HG02642 (cell line): ENCODE measurements at regions not wholly inside any gene's neighbourhood (a gene's known extent, or its start where the extent isn't known, plus 50 kb on each side); places are given as distances from the start of the nearest gene placed in this dataset.

Experiments used
- ATAC-seq: cut with Tn5 transposase; IDR thresholded peaks from one replicate; pipeline ENCODE4 v1.9.1; 2021; ENCODE audit warnings: mild to moderate bottlenecking; ENCODE audit not compliant: unreplicated experiment, poor library complexity

DNA sequence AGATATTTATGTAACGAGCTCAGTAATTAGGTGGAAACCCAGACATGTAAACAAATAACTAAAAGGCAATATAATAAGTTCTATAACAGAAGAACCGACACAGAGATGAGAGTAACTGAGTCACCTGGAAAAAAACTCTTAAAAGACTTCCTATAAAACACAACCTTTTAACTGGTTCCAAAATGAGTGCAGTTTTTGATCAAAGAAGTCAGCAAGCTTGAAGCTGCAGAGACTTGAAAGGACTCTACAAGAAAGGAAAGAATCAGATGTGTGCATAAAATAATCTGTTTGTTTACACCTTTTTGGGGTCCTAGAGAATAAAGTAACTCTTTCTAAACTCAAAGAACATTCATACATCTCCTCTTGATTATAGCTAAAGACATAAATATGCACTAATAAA is 560.4 kb upstream of the CCDC54 start:
- ATAC-seq = no peak

- ATAC-seq = no peak
Measured at GRCh38 chr3:106817706-106818105, 559.5 kb upstream of the CCDC54 start.

DNA sequence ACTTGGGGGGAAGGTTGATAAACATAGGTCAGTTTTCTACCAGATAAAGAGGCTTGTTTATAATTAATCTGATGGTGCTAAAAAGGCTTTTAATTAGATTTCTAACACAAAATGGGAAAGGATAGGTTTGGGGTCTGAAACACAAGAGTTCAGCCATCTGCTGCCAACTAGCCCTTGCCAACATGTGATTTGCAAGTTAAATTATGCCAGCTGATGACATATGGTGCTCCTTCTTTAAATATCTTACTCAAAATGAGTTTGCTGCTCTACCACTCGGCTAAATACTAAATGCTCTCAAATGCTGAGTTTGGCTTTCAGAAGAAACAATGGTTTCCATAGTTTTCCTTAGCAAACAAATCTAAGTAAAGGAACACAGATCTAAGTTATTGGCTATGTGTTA is 557.8 kb upstream of the CCDC54 start:
- no peak for ATAC-seq

DNA sequence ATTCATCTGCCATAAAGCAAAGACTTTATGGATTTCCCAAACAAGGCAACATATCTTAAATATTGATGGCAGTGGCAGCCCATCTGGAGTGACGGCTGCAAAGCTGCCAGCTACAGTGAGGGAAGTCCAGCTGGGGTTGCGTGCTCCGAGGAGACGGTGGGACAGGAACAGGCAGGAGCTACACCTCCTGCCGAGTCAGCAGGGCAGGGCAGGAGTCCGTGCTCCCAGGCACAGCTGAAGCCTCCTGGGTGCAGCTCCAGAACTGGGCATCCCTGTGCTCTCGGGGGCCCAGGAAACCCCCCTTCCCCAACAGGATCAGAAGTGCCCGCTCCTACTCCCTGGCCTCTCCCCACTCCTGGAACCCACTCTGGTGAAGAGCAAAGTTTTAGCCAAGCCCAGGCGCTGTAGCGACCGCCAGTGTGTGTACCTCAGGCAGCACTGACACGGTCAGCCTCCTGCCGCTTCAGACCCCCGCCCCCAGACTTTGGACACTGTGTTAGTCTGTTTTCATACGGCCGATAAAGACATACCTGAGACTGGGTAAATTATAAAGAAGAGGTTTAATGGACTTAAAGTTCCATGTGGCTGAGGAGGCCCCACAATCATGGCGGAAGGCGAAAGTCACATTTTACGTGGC is 556.4 kb upstream of the CCDC54 start:
- no peak for ATAC-seq

DNA sequence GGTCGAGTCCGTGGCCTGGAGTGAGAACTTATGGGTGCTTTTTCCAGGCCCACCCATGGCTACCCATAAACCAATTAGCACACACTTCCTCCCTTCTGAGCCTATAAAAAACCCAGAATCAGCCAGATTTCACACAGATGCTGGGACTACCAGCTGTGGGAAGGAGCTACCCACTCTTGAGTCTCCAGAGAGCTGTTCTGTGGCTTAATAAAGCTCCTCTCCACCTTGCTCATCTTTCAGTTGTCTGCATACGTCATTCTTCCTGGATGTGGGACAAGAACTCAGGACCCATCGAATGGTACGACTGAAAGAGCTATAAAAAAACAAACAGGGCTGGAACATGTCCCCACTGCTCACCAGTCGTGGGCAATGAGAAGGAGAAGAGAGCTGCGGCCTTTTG is 555.4 kb upstream of the CCDC54 start:
- no peak for ATAC-seq

DNA sequence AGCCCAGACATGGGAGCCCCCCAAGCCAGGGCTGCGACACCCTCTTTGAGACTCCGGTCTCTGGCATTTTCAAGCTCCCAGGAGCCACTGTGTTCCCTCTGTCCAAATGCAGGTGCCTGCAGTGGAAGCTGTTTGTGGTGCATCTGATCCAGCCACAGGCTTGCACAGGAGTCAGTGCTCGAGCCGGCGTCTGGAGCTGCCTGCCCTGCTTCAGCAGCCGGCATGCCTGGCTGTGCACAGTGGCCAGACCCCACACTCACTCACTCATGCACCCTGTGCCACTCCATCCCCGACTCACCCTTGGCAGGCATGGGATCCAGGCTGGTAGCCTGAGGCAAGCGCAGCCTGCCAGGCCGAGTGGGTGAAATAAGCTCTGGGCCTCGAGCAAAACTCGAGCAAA is 555.0 kb upstream of the CCDC54 start:
- no peak for ATAC-seq

DNA sequence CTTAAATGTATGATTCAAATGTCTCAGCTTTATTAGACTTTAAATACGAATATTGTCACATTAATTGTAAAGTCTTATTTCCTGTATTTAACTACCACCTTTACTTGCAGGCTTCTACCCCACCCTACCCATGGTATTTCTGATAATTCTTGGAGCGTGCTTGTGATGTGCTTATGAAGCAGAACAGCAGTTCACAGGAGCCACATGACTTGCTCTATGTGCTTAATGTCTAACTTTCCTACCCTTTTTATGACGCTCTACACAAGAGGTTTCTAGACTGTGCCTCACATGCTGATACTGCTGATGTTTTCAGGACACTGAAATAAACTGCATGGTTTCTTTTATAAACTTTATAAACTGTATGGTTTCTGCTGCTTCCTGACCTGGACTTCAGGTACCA is 553.5 kb upstream of the CCDC54 start:
- no peak for ATAC-seq

GRCh38 chr3:106824856-106825255 is 552.4 kb upstream of the CCDC54 start:
- ATAC-seq = no peak

DNA sequence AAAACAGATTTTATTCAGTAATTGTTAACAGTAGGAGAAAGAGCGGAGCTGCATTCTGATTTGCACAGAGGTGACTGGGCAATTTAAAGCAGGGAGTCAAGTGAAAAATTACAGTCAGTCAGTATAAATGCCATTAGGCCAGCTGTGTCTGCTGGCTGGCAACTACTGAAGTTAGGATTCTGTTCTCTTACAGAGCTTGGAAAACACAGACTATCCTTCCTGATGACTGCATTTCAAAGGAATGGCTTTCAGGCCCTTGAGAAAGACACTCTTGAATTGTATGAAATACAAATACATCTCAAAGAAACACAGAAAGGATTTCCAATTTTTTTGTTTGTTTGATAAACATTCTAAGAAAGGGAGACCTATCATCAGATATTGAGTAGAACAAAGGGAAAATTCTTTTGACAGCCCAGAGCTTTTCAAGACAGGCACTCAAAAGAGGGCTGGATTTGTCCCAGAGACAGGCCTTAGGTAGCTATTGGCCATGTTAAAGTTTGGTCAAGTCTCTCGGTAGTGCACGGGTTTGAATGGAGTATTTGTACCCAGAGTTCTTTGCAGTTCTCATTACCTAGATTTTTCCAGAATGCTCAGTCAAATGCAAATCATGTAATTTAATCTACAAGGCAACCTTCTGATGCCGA is 551.2 kb upstream of the CCDC54 start:
- ATAC-seq = no peak

DNA sequence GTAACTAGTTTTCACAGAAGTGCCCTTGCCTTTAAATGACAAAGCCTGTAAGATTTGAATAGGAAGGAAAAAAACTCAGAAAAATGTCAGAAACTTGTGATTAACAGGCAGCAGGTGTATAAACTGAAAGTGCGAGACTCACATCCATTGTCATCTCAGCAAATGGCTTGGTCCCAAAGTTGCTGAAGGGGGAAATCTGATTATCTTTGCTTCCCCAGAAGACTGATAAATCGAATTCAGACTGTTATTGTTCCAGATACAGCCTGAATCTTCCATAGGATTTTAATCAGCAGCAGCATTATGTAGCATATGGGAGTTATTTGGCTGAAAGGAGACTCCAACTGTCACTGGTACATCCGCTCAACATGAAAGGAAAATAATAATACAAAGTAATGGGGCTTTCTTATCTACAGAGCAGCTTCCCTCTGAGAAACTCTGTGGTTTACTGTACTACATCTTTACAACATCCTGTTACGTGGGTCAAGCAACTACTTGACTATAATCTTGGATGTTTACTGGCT is 550.4 kb upstream of the CCDC54 start:
- no peak for ATAC-seq

DNA sequence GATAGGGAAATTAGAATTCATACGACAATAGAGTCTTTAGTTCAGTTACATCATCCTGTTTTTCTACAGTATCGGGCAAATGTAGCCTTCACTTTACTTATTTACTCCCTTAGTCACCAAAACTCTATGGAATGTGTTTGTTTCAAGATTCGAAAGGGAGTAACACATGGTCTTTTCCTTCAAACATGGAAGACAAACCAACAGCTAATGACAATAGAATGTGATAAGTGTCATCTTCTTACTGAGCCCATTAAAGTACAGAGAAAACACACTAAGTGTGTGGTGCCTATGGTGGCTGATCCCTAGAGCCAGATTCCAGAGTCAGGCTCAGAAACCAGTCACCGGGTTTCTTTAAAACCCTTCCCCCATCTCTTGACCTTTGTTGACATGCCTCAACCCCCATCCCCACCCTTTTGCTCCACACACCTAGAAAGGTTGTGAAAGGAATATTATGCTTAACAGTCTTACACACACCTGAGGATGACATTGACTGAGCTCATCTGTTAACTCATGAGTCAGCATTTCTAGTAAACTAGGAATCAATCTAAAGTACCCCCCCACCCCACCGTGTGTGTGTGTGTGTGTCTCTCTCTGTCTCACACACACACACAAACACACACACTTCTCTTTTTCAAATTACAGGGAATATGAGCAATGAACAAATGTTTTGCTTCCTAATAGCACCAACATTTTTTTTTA is 549.6 kb upstream of the CCDC54 start:
- no peak for ATAC-seq

DNA sequence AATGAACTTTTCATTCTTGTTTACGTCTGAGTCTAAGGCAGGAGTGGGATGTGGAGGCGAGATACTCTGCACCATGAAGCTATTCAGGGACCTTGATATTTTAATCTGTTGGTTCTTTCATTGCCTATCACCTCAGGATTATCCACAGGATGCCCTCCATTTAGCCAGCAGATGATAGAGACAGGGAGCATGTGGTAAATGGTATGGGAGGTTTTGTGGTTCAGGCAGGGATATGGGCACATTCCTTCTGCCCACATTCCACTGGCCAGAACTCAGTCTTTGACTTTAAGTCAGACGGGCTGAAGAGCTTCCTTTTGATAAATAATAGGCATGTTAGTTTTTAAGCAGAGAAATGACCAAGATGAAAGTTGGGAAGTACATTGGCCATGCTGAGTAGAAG is 548.0 kb upstream of the CCDC54 start:
- ATAC-seq = no peak

DNA sequence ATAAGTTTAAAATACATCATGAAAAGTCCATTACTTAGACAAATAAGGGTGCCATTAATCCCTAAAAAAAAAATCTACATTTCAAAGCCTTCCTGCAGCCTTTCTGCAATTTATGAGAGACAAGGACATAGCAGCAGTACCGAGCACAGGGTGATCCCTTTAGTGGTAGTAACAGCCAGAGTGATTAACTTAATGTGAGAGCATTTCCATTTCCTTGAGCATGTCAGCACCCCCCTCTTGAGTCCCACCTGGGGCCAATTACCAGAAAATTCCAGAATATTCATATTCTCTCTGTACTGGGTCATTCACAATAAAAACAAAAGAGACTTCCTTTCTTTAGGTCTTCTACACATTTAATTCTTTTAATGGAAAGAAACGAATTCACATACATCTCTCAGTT is 546.9 kb upstream of the CCDC54 start:
- ATAC-seq = no peak

DNA sequence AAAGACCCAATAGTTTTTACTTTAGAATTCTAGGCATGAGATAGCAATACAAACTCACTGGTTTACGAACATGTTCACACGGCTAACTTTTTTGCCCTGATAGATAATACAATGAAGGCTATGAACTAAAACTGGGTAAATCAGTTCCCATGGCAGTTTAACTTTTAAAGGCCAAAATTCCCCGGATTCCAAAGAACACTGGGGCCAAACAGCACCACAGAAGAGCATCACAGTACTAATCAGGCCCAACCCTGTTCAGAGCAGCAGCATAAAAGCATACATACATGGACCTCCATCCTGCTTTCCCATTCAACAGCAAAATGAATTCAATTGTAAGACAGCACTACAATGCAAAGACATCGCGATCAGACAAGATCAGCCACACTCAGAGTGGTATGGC is 540.3 kb upstream of the CCDC54 start:
- ATAC-seq = no peak

DNA sequence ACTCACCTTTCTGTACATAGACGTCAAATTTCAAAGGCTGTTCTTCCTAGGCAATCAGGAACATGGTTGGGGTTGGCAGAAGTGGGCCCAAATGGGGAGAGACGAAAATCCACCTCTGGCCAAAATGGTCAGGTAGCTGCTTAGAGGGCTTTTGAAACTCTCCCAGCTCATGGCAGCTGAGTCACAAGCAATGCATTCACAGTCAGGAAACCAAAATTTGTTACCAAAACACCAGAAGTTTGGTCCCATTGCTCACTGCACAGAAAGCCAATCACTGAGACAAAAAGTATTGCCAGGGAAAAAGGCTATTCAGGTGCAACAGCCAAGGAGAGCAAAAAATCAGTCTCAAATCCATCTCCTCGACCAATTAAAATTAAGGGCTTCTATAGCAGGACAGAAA is 539.6 kb upstream of the CCDC54 start:
- ATAC-seq = no peak

DNA sequence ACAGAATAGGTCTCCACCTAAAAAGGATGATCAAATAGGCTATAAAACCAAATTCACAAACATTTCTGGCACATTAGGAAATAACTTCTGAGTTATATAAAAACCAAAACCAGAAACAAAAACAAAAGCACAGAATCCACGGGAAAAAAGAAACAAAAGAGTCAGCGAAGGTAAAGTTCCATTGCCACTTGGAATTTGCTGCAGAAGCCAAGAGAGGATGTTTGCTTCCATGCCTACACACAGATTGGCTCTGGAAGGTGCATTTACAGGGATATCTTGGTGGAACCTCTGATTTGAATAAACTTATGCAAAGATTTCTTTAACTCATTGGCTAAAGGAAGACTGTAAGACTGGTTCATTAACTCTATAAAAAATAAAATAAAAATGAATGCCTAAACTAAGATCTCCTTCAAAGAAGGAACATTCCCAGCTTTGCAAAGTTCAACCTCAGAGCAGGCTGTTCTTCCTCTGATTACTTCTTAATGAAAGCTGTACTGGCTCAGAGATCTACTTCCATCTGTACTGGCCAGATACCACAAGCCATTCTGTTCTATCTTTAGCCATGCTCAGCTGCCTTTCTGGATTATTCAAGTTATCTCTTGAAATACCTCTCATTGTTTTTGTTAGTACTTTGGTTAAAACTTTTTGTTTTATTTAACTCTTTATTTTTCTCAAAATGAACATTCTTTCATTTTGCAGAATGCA is 537.5 kb upstream of the CCDC54 start:
- ATAC-seq = no peak

- no peak for ATAC-seq
Measured at GRCh38 chr3:106840319-106840718, 536.9 kb upstream of the CCDC54 start.

GRCh38 chr3:106842151-106842550 is 535.1 kb upstream of the CCDC54 start:
- ATAC-seq = no peak

DNA sequence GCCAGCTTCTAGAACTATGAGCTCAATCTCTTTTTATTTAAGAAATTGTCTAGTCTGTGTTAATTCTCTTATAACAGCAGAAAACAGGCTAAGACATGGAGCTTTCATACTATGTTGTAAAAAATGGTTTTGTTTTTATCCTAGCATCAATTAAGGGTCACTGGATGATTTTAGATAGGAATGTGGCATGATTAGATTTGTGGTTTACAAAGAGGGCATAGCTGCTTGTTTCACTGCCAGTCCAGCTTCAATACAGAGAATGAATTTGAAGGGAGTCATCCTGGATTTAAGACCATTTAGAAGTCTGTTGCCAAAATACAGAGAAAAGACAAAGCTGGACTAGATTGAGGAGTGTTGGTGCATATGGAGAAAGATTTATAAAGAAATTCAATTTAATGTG is 532.6 kb upstream of the CCDC54 start:
- no peak for ATAC-seq

- no peak for ATAC-seq
Measured at GRCh38 chr3:106848099-106848498, 529.1 kb upstream of the CCDC54 start.

DNA sequence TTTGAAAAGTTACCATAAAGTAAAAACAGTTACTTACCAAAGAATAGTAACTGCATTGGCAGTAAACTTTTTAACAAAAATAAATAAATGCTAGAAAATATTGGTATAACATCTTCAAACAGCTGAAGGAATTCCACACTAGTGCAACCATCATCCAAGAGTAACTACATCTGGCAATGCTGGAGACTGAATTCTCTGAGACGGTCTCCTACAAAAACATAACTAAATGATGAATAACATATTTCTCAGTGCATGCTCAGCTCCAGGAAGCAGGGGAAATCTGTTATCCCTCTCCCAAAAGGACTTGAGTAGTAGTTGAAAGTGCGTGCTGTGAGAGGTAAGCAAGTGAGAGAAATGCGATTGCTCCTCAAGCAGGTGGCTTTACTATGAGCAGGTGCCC is 526.8 kb upstream of the CCDC54 start:
- ATAC-seq = no peak
